ENCODE measurements at regions not wholly inside any gene's neighbourhood (a gene's known extent, or its start where the extent isn't known, plus 50 kb on each side); places are given as distances from the start of the nearest gene placed in this dataset.

DNA sequence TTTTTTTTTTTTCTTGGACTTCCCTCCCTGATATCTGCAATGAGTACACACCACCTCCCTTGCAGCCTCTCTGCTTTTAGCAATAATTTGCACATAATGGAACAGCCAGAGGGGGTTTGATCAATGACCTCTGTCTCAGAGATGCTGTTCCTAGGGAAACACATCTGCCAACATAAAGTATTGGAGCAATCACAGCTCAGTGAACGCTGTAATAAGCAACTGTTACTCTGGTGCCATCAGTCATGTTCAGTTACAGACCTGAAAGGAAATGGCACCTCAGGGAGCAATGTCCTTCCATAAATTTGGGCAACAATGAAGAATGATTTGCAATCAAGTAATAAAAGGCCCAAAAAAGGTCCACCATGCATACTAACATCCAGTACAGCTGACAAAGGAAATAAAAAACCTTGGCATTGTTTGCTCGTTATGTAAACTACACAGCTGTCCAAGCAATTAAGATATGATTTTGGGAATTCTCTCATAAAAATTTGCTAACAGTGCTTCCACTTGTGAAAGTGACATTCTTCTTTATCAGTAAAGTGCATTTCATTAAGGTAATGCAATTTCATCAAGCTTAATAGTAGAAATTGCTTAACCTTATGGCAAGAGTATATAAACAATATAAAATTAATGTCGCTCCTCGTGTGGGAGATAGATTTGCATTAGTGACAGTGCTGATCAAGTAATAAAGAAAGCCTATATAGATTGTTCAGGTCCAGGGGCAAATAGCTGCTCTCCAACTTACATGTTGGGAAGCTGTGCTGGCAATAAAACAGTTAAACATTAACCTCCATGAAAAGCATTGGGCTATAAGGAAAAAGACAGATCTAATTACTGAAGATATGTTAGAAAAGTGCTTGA lies 167.8 kb downstream of the RASEF start:
- TF ChIP-seq NFIC (IDR thresholded peaks at IDR 0.05): no peak
- no peak for TF ChIP-seq CEBPB (IDR thresholded peaks at IDR 0.05)
- TF ChIP-seq TEAD4 (IDR thresholded peaks at IDR 0.05): no peak
- TF ChIP-seq RAD21 (IDR thresholded peaks at IDR 0.05; ENCODE audit: low read depth): no peak
- TF ChIP-seq, protein P1, sequence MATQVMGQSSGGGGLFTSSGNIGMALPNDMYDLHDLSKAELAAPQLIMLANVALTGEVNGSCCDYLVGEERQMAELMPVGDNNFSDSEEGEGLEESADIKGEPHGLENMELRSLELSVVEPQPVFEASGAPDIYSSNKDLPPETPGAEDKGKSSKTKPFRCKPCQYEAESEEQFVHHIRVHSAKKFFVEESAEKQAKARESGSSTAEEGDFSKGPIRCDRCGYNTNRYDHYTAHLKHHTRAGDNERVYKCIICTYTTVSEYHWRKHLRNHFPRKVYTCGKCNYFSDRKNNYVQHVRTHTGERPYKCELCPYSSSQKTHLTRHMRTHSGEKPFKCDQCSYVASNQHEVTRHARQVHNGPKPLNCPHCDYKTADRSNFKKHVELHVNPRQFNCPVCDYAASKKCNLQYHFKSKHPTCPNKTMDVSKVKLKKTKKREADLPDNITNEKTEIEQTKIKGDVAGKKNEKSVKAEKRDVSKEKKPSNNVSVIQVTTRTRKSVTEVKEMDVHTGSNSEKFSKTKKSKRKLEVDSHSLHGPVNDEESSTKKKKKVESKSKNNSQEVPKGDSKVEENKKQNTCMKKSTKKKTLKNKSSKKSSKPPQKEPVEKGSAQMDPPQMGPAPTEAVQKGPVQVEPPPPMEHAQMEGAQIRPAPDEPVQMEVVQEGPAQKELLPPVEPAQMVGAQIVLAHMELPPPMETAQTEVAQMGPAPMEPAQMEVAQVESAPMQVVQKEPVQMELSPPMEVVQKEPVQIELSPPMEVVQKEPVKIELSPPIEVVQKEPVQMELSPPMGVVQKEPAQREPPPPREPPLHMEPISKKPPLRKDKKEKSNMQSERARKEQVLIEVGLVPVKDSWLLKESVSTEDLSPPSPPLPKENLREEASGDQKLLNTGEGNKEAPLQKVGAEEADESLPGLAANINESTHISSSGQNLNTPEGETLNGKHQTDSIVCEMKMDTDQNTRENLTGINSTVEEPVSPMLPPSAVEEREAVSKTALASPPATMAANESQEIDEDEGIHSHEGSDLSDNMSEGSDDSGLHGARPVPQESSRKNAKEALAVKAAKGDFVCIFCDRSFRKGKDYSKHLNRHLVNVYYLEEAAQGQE (IDR thresholded peaks at IDR 0.05; ENCODE audit: low read depth): no peak
- TF ChIP-seq TCF12 (IDR thresholded peaks at IDR 0.05; ENCODE audit: low read depth): no peak
- no peak for TF ChIP-seq TAF1 (IDR thresholded peaks at IDR 0.05; ENCODE audit: low read depth)
- no peak for TF ChIP-seq EP300 (IDR thresholded peaks at IDR 0.05; ENCODE audit: borderline replicate concordance)

All from Ishikawa (cell line).